A673 (cell line): ENCODE measurements at regions not wholly inside any gene's neighbourhood (a gene's known extent, or its start where the extent isn't known, plus 50 kb on each side); places are given as distances from the start of the nearest gene placed in this dataset.

Source experiments
- BruUV-seq: library from RNA; stranded (reverse); fragments of 400-500 nt; replicated peaks from 2 replicates; lab custom pipeline; 2021; lab: Mats Ljungman, UMichigan
- CTCF ChIA-PET: fragments of 300-600 bp; sonication (Branson Sonifier 250); formaldehyde crosslinking; loops from one replicate; lab custom pipeline; 2022; ENCODE audit warnings: antibody characterized with exemption; lab: Charles Lee
- POLR2A ChIA-PET: fragments of 300-600 bp; sonication (Branson Sonifier 250); formaldehyde crosslinking; loops from one replicate; lab custom pipeline; 2022; ENCODE audit warnings: antibody characterized with exemption; ENCODE audit not compliant: low non-redundant PET; lab: Charles Lee
- DNase-seq: peaks from one replicate; pipeline ENCODE4 v3.0.0-alpha.2; 2015; ENCODE audit warnings: low spot score
- H3K27ac ChIP-seq: fragments of 200-600 bp; sonication (generic); 2 replicates; pipeline ENCODE4 v1.5.1; 2016; ENCODE audit warnings: mixed run types, low read depth, mild to moderate bottlenecking, mixed read lengths, antibody characterized with exemption, low read length; ENCODE audit not compliant: poor library complexity, severe bottlenecking
- H3K27me3 ChIP-seq: fragments of 200-600 bp; sonication (generic); replicated peaks from 2 replicates; pipeline ENCODE4 v1.6.1; 2017; ENCODE audit warnings: mixed run types, low read depth, mild to moderate bottlenecking, mixed read lengths, antibody characterized with exemption, low read length; ENCODE audit not compliant: insufficient read depth, poor library complexity
- H3K36me3 ChIP-seq: fragments of 200-600 bp; sonication (generic); 2 replicates; pipeline ENCODE4 v1.6.1; 2016; ENCODE audit warnings: mixed run types, mild to moderate bottlenecking, mixed read lengths, antibody characterized with exemption, low read length; ENCODE audit not compliant: insufficient read depth, poor library complexity, severe bottlenecking
- H3K4me1 ChIP-seq: fragments of 200-600 bp; sonication (generic); 2 replicates; pipeline ENCODE4 v1.6.1; 2017; ENCODE audit warnings: mixed run types, mild to moderate bottlenecking, mixed read lengths, antibody characterized with exemption, low read length; ENCODE audit not compliant: insufficient read depth, poor library complexity, severe bottlenecking
- H3K4me3 ChIP-seq: fragments of 200-600 bp; sonication (generic); 2 replicates; pipeline ENCODE4 v1.5.1; 2016; ENCODE audit warnings: low read depth, mixed run types, mild to moderate bottlenecking, mixed read lengths, low read length; ENCODE audit not compliant: poor library complexity, severe bottlenecking
- H3K9me3 ChIP-seq: fragments of 200-600 bp; sonication (generic); 2 replicates; pipeline ENCODE4 v1.6.1; 2016; ENCODE audit warnings: mixed run types, low read depth, mild to moderate bottlenecking, mixed read lengths, antibody characterized with exemption, low read length; ENCODE audit not compliant: poor library complexity, severe bottlenecking
- CTCF ChIP-seq: fragments of 300-800, 200-600 bp; sonication (generic); conservative IDR thresholded peaks from 2 replicates; pipeline ENCODE4 v1.5.1; 2017; ENCODE audit warnings: low read depth, mild to moderate bottlenecking, antibody characterized with exemption, low read length, moderate library complexity, mixed read lengths
- EZH2 ChIP-seq: fragments of 200-600 bp; sonication (generic); IDR thresholded peaks from 2 replicates; pipeline ENCODE4 v1.6.1; 2017; ENCODE audit warnings: borderline replicate concordance, low read depth, mild to moderate bottlenecking, mixed read lengths, antibody characterized with exemption, low read length; ENCODE audit not compliant: poor library complexity, severe bottlenecking
- intact Hi-C: fragments of 100-400 bp; cut with micrococcal nuclease; formaldehyde crosslinking; loops from one replicate; pipeline ENCODE4 v1.10.0; 2022; ENCODE audit not compliant: unreplicated experiment

- CTCF ChIA-PET, result no interaction called here
- Histone ChIP-seq H3K36me3 (no peaks in the 10 kb centered on the region), H3K9me3 (no peaks in the 10 kb centered on the region), H3K4me1 (no peaks in the 10 kb centered on the region), H3K27ac (no peak overlapping the region), H3K4me3 (no peak overlapping the region), H3K27me3 (no peaks in the 10 kb centered on the region)
- POLR2A ChIA-PET, result no interaction called here
- no peak for DNase-seq
- intact Hi-C loops, result no loop called here
- no peak for TF ChIP-seq EZH2
- TF ChIP-seq CTCF, result no peak
- BruUV-seq, result no TSS peak
Observed at GRCh38 chr13:81957121-81957520, 1616.2 kb upstream of the SPRY2 start.

GRCh38 chr13:81929988-81930387 is 1589.1 kb upstream of the SPRY2 start:
- BruUV-seq, result no TSS peak
- DNase-seq, result peak; percentile 44
- TF ChIP-seq CTCF (peak; percentile 55), EZH2 (no peak)
- Histone ChIP-seq H3K4me1 (no peaks in the 10 kb centered on the region), H3K36me3 (no peaks in the 10 kb centered on the region), H3K4me3 (no peak overlapping the region), H3K27ac (no peak overlapping the region), H3K9me3 (no peaks in the 10 kb centered on the region), H3K27me3 (no peaks in the 10 kb centered on the region)
- ChIA-PET CTCF (interaction anchor here (0.9 kb wide), 1 partner anchor 395 kb away, joined by 3 read pairs; no protein-coding TSS in a partner anchor), POLR2A (no interaction called here)
- intact Hi-C loops, result loop anchor here (2.0 to 5.0 kb wide), 2 partner anchors 392 to 401 kb away; no protein-coding TSS in a partner anchor

- Histone ChIP-seq H3K27ac (no peak overlapping the region), H3K4me1 (no peaks in the 10 kb centered on the region), H3K36me3 (no peaks in the 10 kb centered on the region), H3K9me3 (no peaks in the 10 kb centered on the region), H3K27me3 (no peaks in the 10 kb centered on the region), H3K4me3 (no peak overlapping the region)
- ChIA-PET POLR2A (no interaction called here), CTCF (no interaction called here)
- TF ChIP-seq CTCF, result 0 out of 2 replicates have a peak, but pooled peaks have one; percentile 21
- TF ChIP-seq EZH2, result no peak
- peak; percentile 11 for DNase-seq
- intact Hi-C loops, result loop anchor here (5.0 kb wide), 1 partner anchor 395 kb away; no protein-coding TSS in a partner anchor
- BruUV-seq, result no TSS peak
Observed at GRCh38 chr13:81927347-81927746, 1586.4 kb upstream of the SPRY2 start.
